MM.1S (cell line): ENCODE measurements at regions not wholly inside any gene's neighbourhood (a gene's known extent, or its start where the extent isn't known, plus 50 kb on each side); places are given as distances from the start of the nearest gene placed in this dataset.

ENCODE experiments used
- EZH2 ChIP-seq: fragments of 300-600 bp; sonication (generic); optimal IDR thresholded peaks from 2 replicates; pipeline ENCODE3; 2017; ENCODE audit warnings: low read depth, mild to moderate bottlenecking, antibody characterized with exemption, low read length, mixed read lengths
- EZH2phosphoT487 ChIP-seq: fragments of 300-600 bp; sonication (generic); IDR thresholded peaks from 2 replicates; pipeline ENCODE4 v1.6.1; 2018; ENCODE audit warnings: antibody characterized with exemption, low read length
- TF ChIP-seq, protein P1 (sequence below): fragments of 300-600 bp; sonication (generic); IDR thresholded peaks from 2 replicates; pipeline ENCODE4 v1.5.1; 2016; ENCODE audit warnings: antibody characterized with exemption, low read length, mixed read lengths

DNA sequence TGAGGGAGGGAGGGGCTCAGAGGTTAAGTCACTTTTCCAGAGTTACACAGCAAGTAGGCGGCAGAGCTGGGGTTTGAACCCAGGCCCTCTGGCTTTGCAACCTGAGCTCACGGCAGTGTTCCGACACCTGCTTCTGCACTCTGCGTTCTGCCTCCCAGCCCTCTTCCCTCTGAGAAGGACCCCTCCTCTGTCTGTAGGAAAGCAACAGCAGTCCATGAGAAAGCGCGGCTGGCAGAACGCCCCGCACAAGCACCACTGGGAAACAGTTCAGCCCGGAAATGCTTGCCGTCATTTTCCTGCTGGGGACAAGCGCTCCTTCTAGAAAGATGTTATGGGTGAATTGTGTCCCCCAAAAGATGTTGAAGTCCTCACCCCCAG, 241.1 kb downstream of the NPHP4 start:
- TF ChIP-seq, protein P1, sequence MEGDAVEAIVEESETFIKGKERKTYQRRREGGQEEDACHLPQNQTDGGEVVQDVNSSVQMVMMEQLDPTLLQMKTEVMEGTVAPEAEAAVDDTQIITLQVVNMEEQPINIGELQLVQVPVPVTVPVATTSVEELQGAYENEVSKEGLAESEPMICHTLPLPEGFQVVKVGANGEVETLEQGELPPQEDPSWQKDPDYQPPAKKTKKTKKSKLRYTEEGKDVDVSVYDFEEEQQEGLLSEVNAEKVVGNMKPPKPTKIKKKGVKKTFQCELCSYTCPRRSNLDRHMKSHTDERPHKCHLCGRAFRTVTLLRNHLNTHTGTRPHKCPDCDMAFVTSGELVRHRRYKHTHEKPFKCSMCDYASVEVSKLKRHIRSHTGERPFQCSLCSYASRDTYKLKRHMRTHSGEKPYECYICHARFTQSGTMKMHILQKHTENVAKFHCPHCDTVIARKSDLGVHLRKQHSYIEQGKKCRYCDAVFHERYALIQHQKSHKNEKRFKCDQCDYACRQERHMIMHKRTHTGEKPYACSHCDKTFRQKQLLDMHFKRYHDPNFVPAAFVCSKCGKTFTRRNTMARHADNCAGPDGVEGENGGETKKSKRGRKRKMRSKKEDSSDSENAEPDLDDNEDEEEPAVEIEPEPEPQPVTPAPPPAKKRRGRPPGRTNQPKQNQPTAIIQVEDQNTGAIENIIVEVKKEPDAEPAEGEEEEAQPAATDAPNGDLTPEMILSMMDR = no peak
- no peak for TF ChIP-seq EZH2
- no peak for TF ChIP-seq EZH2phosphoT487
